ENCODE measurements at regions not wholly inside any gene's neighbourhood (a gene's known extent, or its start where the extent isn't known, plus 50 kb on each side); places are given as distances from the start of the nearest gene placed in this dataset.

- no peak for ATAC-seq
- TF ChIP-seq ARNTL (CRISPR knock-in tag; IDR thresholded peaks at IDR 0.05; ENCODE audit: borderline replicate concordance, low read depth) = no peak
- no peak for TF ChIP-seq GLIS3 (CRISPR knock-in tag; IDR thresholded peaks at IDR 0.05)
- no peak for TF ChIP-seq PATZ1 (CRISPR knock-in tag; IDR thresholded peaks at IDR 0.05; ENCODE audit: borderline replicate concordance)
- TF ChIP-seq ESRRG (CRISPR knock-in tag; IDR thresholded peaks at IDR 0.05) = no peak
- TF ChIP-seq CSRNP3 (CRISPR knock-in tag; IDR thresholded peaks at IDR 0.05) = no peak
- no peak for TF ChIP-seq ZNF565 (CRISPR knock-in tag; conservative IDR thresholded peaks at IDR 0.05; ENCODE audit: low read depth)
- no peak for TF ChIP-seq ZNF70 (CRISPR knock-in tag; IDR thresholded peaks at IDR 0.05)
- TF ChIP-seq TCF4 (CRISPR knock-in tag; IDR thresholded peaks at IDR 0.05; ENCODE audit: borderline replicate concordance) = no peak
These were observed 385.1 kb downstream of the ZNF536 start for GRCh38 chr19:30757104-30757836.

DNA sequence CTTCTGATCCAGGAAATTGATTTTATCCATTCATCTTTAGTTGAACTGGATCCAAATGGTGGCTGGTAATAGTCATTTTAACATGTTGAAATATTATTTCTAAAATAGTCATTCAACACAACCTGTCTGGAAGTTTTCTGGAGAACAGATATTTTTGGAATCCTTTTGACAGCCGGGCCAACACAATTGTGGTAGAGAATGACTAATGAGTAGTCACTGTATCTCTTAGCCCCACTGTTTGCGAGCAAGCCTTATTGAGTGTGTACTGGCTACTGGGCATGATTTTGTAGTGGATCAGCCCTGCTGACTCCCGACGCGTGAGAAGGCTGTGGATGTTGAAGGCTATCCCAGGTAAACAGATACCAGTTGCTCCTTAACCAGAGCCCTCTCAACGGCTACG is 383.4 kb downstream of the ZNF536 start:
- ATAC-seq = no peak
- TF ChIP-seq ARNTL (CRISPR knock-in tag; IDR thresholded peaks at IDR 0.05; ENCODE audit: borderline replicate concordance, low read depth) (no peak), RARB (CRISPR knock-in tag; IDR thresholded peaks at IDR 0.05) (no peak), PATZ1 (CRISPR knock-in tag; IDR thresholded peaks at IDR 0.05; ENCODE audit: borderline replicate concordance) (no peak), CREB5 (CRISPR knock-in tag; IDR thresholded peaks at IDR 0.05; ENCODE audit: low read depth) (no peak), BACH2 (CRISPR knock-in tag; IDR thresholded peaks at IDR 0.05; ENCODE audit: borderline replicate concordance) (no peak), ISL1 (CRISPR knock-in tag; IDR thresholded peaks at IDR 0.05) (no peak), TCF4 (CRISPR knock-in tag; IDR thresholded peaks at IDR 0.05; ENCODE audit: borderline replicate concordance) (no peak), OSR1 (CRISPR knock-in tag; IDR thresholded peaks at IDR 0.05) (no peak), ZFP30 (CRISPR knock-in tag; IDR thresholded peaks at IDR 0.05) (no peak), CSDC2 (CRISPR knock-in tag; IDR thresholded peaks at IDR 0.05) (no peak), TSHZ2 (CRISPR knock-in tag; IDR thresholded peaks at IDR 0.05) (no peak), PPARA (CRISPR knock-in tag; IDR thresholded peaks at IDR 0.05; ENCODE audit: borderline replicate concordance) (no peak), ZNF565 (CRISPR knock-in tag; conservative IDR thresholded peaks at IDR 0.05; ENCODE audit: low read depth) (no peak), ZC3H10 (CRISPR knock-in tag; IDR thresholded peaks at IDR 0.05) (no peak), CSRNP3 (CRISPR knock-in tag; IDR thresholded peaks at IDR 0.05) (no peak)
- TF ChIP-seq, protein P1, sequence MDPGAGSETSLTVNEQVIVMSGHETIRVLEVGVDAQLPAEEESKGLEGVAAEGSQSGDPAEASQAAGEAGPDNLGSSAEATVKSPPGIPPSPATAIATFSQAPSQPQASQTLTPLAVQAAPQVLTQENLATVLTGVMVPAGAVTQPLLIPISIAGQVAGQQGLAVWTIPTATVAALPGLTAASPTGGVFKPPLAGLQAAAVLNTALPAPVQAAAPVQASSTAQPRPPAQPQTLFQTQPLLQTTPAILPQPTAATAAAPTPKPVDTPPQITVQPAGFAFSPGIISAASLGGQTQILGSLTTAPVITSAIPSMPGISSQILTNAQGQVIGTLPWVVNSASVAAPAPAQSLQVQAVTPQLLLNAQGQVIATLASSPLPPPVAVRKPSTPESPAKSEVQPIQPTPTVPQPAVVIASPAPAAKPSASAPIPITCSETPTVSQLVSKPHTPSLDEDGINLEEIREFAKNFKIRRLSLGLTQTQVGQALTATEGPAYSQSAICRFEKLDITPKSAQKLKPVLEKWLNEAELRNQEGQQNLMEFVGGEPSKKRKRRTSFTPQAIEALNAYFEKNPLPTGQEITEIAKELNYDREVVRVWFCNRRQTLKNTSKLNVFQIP (CRISPR knock-in tag; IDR thresholded peaks at IDR 0.05; ENCODE audit: borderline replicate concordance, low read depth) = no peak

Measured in SK-N-SH treated with all-trans-retinoic acid at 6 μM for 48 hours (cell line).